ENCODE measurements at regions not wholly inside any gene's neighbourhood (a gene's known extent, or its start where the extent isn't known, plus 50 kb on each side); places are given as distances from the start of the nearest gene placed in this dataset.

DNA sequence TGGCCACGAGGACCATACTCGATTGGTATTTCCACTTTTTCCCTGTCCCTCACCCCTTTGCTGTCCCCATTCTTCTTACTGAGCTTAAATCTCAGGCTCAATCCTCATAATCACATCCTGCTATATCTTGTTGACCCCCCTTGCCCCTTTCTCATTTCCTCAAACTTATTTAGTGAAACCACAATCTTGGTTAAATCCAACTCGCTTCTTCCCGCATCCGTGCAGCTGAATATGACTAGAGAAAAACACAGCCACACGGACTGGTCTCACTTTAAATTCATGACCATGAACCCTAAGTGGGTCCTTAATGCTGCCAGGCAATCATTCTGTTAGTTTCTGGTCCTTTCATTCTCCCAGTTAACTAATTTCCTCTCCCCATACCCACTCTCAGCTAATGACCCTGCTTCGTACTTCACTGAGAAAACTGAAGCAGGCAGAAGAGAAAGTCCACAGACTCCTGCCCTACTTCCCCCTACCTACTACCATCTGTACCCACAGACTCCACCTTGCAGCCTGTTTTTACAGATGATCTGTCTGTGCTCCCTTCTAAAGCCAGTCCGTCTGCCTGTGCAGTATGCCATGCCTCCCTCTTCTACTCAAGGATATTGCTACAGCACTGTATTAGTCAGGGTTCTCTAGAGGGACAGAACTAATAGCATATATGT lies 96.8 kb upstream of the LMO4 start:
- no peak for TF ChIP-seq ZBTB7A (IDR thresholded peaks at IDR 0.05; ENCODE audit: low read depth)

- no peak for TF ChIP-seq TAF1 (IDR thresholded peaks at IDR 0.05; ENCODE audit: low read depth)
- no peak for TF ChIP-seq YY1 (IDR thresholded peaks at IDR 0.05; ENCODE audit: low read depth)
- TF ChIP-seq USF1 (IDR thresholded peaks at IDR 0.05) = no peak
- TF ChIP-seq NFIC (IDR thresholded peaks at IDR 0.05) = no peak
- TF ChIP-seq FOXM1 (IDR thresholded peaks at IDR 0.05; ENCODE audit: borderline replicate concordance, low read depth) = no peak
- TF ChIP-seq EP300 (IDR thresholded peaks at IDR 0.05; ENCODE audit: borderline replicate concordance) = no peak
- TF ChIP-seq EGR1 (IDR thresholded peaks at IDR 0.05) = no peak
- no peak for TF ChIP-seq RAD21 (IDR thresholded peaks at IDR 0.05; ENCODE audit: low read depth)
- no peak for TF ChIP-seq ZBTB7A (IDR thresholded peaks at IDR 0.05; ENCODE audit: low read depth)
- no peak for TF ChIP-seq CREB1 (IDR thresholded peaks at IDR 0.05; ENCODE audit: low read depth)
- no peak for TF ChIP-seq REST (IDR thresholded peaks at IDR 0.05; ENCODE audit: low read depth)
- TF ChIP-seq, protein P1, sequence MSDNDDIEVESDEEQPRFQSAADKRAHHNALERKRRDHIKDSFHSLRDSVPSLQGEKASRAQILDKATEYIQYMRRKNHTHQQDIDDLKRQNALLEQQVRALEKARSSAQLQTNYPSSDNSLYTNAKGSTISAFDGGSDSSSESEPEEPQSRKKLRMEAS (IDR thresholded peaks at IDR 0.05) = no peak
- TF ChIP-seq TEAD4 (IDR thresholded peaks at IDR 0.05) = no peak
- no peak for TF ChIP-seq CEBPB (IDR thresholded peaks at IDR 0.05)
Measured at GRCh38 chr1:87236585-87236984, 92.1 kb upstream of the LMO4 start.

DNA sequence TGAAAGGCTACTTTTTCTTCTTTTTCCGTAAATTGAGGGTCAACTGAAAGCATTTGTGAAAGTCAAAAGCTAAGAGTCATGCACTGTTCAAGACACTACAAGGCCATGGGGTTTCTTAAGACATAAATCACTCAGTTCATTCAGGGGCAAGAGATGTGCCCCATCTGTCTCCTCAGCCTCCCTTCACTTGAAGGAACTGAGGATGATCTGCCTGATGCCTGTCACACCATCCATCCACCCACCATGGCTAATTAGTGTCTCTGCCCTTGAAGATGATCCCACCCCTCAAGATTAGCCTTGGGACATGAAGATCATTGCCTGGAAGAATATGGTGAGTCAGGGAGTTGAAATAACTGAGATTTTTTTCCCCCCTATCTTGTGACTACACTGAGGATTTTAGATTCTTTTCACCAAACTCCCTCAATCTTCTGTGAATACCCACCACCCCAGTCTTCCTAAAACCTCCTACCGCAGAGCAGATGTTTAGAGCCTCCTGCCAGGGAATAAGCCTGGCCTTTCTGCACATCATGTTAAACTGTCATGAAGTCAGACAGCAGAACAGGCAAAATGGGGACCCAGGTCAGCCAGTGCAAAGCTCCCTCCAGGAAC lies 88.6 kb upstream of the LMO4 start:
- TF ChIP-seq YY1 (IDR thresholded peaks at IDR 0.05; ENCODE audit: low read depth) = no peak
- TF ChIP-seq TCF12 (IDR thresholded peaks at IDR 0.05; ENCODE audit: low read depth) = no peak
- no peak for TF ChIP-seq FOXM1 (IDR thresholded peaks at IDR 0.05; ENCODE audit: borderline replicate concordance, low read depth)
- TF ChIP-seq USF1 (IDR thresholded peaks at IDR 0.05) = no peak
- TF ChIP-seq REST (IDR thresholded peaks at IDR 0.05; ENCODE audit: low read depth) = no peak
- no peak for TF ChIP-seq EP300 (IDR thresholded peaks at IDR 0.05; ENCODE audit: borderline replicate concordance)
- no peak for TF ChIP-seq TEAD4 (IDR thresholded peaks at IDR 0.05)
- TF ChIP-seq ZBTB7A (IDR thresholded peaks at IDR 0.05; ENCODE audit: low read depth) = no peak
- TF ChIP-seq CREB1 (IDR thresholded peaks at IDR 0.05; ENCODE audit: low read depth) = no peak

GRCh38 chr1:87240661-87241285 lies 87.9 kb upstream of the LMO4 start:
- TF ChIP-seq EGR1 (IDR thresholded peaks at IDR 0.05) = no peak
- no peak for TF ChIP-seq USF1 (IDR thresholded peaks at IDR 0.05)
- no peak for TF ChIP-seq TAF1 (IDR thresholded peaks at IDR 0.05; ENCODE audit: low read depth)
- no peak for TF ChIP-seq NFIC (IDR thresholded peaks at IDR 0.05)
- TF ChIP-seq EP300 (IDR thresholded peaks at IDR 0.05; ENCODE audit: borderline replicate concordance) = no peak
- TF ChIP-seq RAD21 (IDR thresholded peaks at IDR 0.05; ENCODE audit: low read depth) = no peak
- TF ChIP-seq TCF12 (IDR thresholded peaks at IDR 0.05; ENCODE audit: low read depth) = no peak
- no peak for TF ChIP-seq CEBPB (IDR thresholded peaks at IDR 0.05)
- TF ChIP-seq FOXM1 (IDR thresholded peaks at IDR 0.05; ENCODE audit: borderline replicate concordance, low read depth) = no peak
- no peak for TF ChIP-seq ZBTB7A (IDR thresholded peaks at IDR 0.05; ENCODE audit: low read depth)
- TF ChIP-seq CREB1 (IDR thresholded peaks at IDR 0.05; ENCODE audit: low read depth) = no peak
- no peak for TF ChIP-seq REST (IDR thresholded peaks at IDR 0.05; ENCODE audit: low read depth)
- TF ChIP-seq, protein P1 (IDR thresholded peaks at IDR 0.05) = no peak
- no peak for TF ChIP-seq YY1 (IDR thresholded peaks at IDR 0.05; ENCODE audit: low read depth)
- TF ChIP-seq TEAD4 (IDR thresholded peaks at IDR 0.05) = no peak
